Upper lobe of left lung (tissue), 6 donors: ENCODE measurements at regions not wholly inside any gene's neighbourhood (a gene's known extent, or its start where the extent isn't known, plus 50 kb on each side); places are given as distances from the start of the nearest gene placed in this dataset.

ENCODE experiments used
- ATAC-seq, 2 donors: fragments of 200-7000 bp; cut with Tn5 transposase; one replicate each; pipeline ENCODE4 v1.9.1; 2022; ENCODE audit warnings: mild to moderate bottlenecking in 2 of 2, moderate library complexity in 2 of 2; ENCODE audit not compliant: low FRiP score in 2 of 2
- DNase-seq, 2 donors: peaks; one replicate each; pipeline ENCODE4 v3.0.0-alpha.2; 2019 to 2020
- H3K27ac ChIP-seq, 4 donors: fragments of 200-600 bp; sonication (generic); one replicate each; pipeline ENCODE4 v1.5.1; 2016 to 2019
- H3K27me3 ChIP-seq, 4 donors: fragments of 200-600 bp; sonication (generic); one replicate each; pipeline ENCODE4 v1.5.1; 2017 to 2019
- H3K36me3 ChIP-seq, 4 donors: fragments of 200-600 bp; sonication (generic); one replicate each; pipeline ENCODE4 v1.5.1; 2016 to 2019
- H3K4me1 ChIP-seq, 4 donors: fragments of 200-600 bp; sonication (generic); one replicate each; pipeline ENCODE4 v1.5.1; 2018 to 2019
- H3K4me3 ChIP-seq, 4 donors: fragments of 200-600 bp; sonication (generic); one replicate each; pipeline ENCODE4 v1.5.1; 2017 to 2019; ENCODE audit warnings: mild to moderate bottlenecking in 2 of 4, moderate library complexity in 1 of 4
- H3K9me3 ChIP-seq, 4 donors: fragments of 200-600 bp; sonication (generic); one replicate each; pipeline ENCODE4 v1.5.1; 2018 to 2019
- CTCF ChIP-seq, 6 experiments: fragments of 450-650 bp in 4 of 6; fragments of 200-600 bp in 2 of 6; sonication (generic) in 2 of 6; IDR thresholded peaks; one replicate each; pipeline ENCODE4 v1.5.1; 2016 to 2019; ENCODE audit warnings: antibody characterized with exemption in 6 of 6
- EP300 ChIP-seq, 4 donors: sonication (generic); formaldehyde crosslinking; IDR thresholded peaks; one replicate each; pipeline ENCODE4 v1.5.1; 2017; ENCODE audit warnings: antibody characterized with exemption in 4 of 4, control low read depth in 2 of 4
- POLR2A ChIP-seq, 4 donors: fragments of 450-650 bp; IDR thresholded peaks; one replicate each; pipeline ENCODE4 v1.5.1; 2016 to 2017; ENCODE audit warnings: antibody characterized with exemption in 4 of 4, mild to moderate bottlenecking in 2 of 4
- POLR2AphosphoS5 ChIP-seq, 2 donors: sonication (generic); formaldehyde crosslinking; IDR thresholded peaks; one replicate each; pipeline ENCODE4 v1.5.1; 2017; ENCODE audit warnings: antibody characterized with exemption in 2 of 2
- WGBS, 2 donors: methylation state at CpG; one replicate each; pipeline ENCODE4 v1.1.5; 2017 to 2018; 5-methylcytosine and 5-hydroxymethylcytosine counted together
- donor health status: DM: no; HTN: no; CAD: no; lungs with moderate emphysema.
- donor health status: DM: no; HTN: yes; CAD: no; lungs with severe emphysema.

- H3K27me3 ChIP-seq, result no peaks in the 10 kb centered on the region
- peak in 1 of 2 donors; percentile 35 for ATAC-seq
- no peak overlapping the region for H3K27ac ChIP-seq
- H3K9me3 ChIP-seq, result no peaks in the 10 kb centered on the region
- TF ChIP-seq CTCF (IDR thresholded peaks at IDR 0.05), result no peak
- TF ChIP-seq POLR2AphosphoS5 (IDR thresholded peaks at IDR 0.05), result no peak
- no peak for TF ChIP-seq POLR2A (IDR thresholded peaks at IDR 0.05)
- no peak for TF ChIP-seq EP300 (IDR thresholded peaks at IDR 0.05)
- no peaks in the 10 kb centered on the region for H3K36me3 ChIP-seq
- WGBS, 2 donors, result 64 to 77% methylated on average over 3 of the region's 3 CpGs
- DNase-seq, result no peak
- H3K4me1 ChIP-seq, result no peaks in the 10 kb centered on the region
- H3K4me3 ChIP-seq, result no peak overlapping the region
Measured at GRCh38 chr3:40680685-40681657, 156.2 kb downstream of the ZNF621 start.

- 97 to 100% methylated on average over 1 of the region's 1 CpG for WGBS, 2 donors
- TF ChIP-seq POLR2A (IDR thresholded peaks at IDR 0.05) (no peak), EP300 (IDR thresholded peaks at IDR 0.05) (no peak), POLR2AphosphoS5 (IDR thresholded peaks at IDR 0.05) (no peak), CTCF (IDR thresholded peaks at IDR 0.05) (no peak)
- no peaks in the 10 kb centered on the region for H3K36me3 ChIP-seq
- no peak overlapping the region for H3K27ac ChIP-seq
- H3K9me3 ChIP-seq, result no peaks in the 10 kb centered on the region
- ATAC-seq (no peak), DNase-seq (no peak)
- no peaks in the 10 kb centered on the region for H3K27me3 ChIP-seq
- no peak overlapping the region for H3K4me3 ChIP-seq
- H3K4me1 ChIP-seq, result no peaks in the 10 kb centered on the region
Measured at GRCh38 chr3:40681658-40682055, 156.9 kb downstream of the ZNF621 start.

- H3K27ac ChIP-seq, result no peak overlapping the region
- no peaks in the 10 kb centered on the region for H3K9me3 ChIP-seq
- TF ChIP-seq CTCF (IDR thresholded peaks at IDR 0.05) (no peak), POLR2AphosphoS5 (IDR thresholded peaks at IDR 0.05) (no peak), POLR2A (IDR thresholded peaks at IDR 0.05) (no peak), EP300 (IDR thresholded peaks at IDR 0.05) (no peak)
- DNase-seq (no peak), ATAC-seq (no peak)
- no peak overlapping the region for H3K4me3 ChIP-seq
- no peaks in the 10 kb centered on the region for H3K27me3 ChIP-seq
- H3K4me1 ChIP-seq, result peaks cover 17 to 21% (median 18%) of the 10 kb centered on the region in 4 donors
- WGBS, 2 donors, result 78 to 83% methylated on average over 1 of the region's 1 CpG
- H3K36me3 ChIP-seq, result no peaks in the 10 kb centered on the region
Measured at GRCh38 chr3:40689837-40690236, 165.1 kb downstream of the ZNF621 start.

- Histone ChIP-seq H3K36me3 (no peaks in the 10 kb centered on the region), H3K4me1 (peaks cover 17 to 24% (median 20%) of the 10 kb centered on the region in 4 donors), H3K27ac (peak overlapping the region in 3 of 4 donors; percentile 31 to 71 (median 45)), H3K9me3 (no peaks in the 10 kb centered on the region), H3K27me3 (no peaks in the 10 kb centered on the region), H3K4me3 (no peak overlapping the region)
- ATAC-seq (peak; percentile 55 to 94), DNase-seq (peak in 1 of 2 donors; percentile 51)
- 12 to 38% methylated on average over 6 to 9 of the region's 9 CpGs for WGBS, 2 donors
- TF ChIP-seq EP300 (IDR thresholded peaks at IDR 0.05), result no peak
- no peak for TF ChIP-seq POLR2A (IDR thresholded peaks at IDR 0.05)
- no peak for TF ChIP-seq POLR2AphosphoS5 (IDR thresholded peaks at IDR 0.05)
- TF ChIP-seq CTCF (IDR thresholded peaks at IDR 0.05), result no peak
Measured at GRCh38 chr3:40690749-40691451, 166.1 kb downstream of the ZNF621 start.
